ENCODE measurements at regions not wholly inside any gene's neighbourhood (a gene's known extent, or its start where the extent isn't known, plus 50 kb on each side); places are given as distances from the start of the nearest gene placed in this dataset.

DNA sequence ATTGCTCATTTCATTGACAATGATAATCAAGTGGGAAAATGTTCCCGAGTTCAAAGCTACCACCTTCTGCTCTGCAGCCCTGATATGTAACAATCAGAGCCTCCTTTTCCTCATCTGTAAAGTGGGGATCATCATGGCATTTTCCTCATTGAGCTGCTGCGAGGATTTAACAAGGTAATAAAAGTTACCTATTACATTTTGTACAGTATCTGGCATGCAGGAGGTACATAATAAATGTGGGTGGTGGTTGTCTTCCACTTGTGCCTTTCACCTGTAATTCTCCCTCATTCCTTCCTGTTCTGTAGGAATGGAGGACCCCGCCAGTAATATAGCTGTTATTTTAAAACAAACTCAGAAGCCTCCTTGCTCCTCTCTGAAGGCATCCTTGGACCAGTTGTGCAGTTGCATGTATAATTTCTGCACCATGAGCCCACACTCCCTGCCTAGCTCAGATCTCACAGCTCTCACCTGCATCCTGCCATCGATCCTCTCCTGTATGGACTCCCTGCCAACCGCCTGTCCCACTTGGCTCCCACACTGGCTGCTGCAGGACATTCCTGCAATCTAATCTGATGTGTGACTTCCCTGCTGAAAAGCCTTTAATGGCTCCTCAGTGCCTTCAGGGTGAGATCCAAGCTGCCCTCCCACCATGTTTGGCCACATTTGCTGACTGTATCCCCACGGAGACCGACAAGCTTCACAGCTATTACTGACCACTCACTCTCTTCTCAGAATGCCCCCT, 350.4 kb downstream of the EN1 start:
- no peak for DNase-seq

DNA sequence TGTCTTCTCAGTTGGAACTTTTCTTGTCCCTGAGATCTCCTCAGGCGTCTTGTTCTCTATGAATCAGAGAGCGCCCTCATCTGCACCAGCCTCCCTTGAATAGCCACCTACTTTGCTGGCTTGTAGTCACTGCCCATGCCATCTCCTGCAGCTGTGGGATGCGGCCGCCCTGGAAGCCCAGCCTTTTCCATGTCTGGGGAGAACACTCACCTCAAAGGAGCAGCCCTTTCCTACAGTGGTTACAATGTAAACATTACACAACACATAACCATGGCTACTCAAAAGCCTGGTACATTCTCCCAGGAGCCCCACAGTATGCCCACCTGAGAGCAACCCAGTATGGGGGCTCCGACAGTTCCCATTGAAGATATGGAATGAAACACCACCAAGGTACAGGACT, 351.0 kb downstream of the EN1 start:
- DNase-seq, result no peak

DNA sequence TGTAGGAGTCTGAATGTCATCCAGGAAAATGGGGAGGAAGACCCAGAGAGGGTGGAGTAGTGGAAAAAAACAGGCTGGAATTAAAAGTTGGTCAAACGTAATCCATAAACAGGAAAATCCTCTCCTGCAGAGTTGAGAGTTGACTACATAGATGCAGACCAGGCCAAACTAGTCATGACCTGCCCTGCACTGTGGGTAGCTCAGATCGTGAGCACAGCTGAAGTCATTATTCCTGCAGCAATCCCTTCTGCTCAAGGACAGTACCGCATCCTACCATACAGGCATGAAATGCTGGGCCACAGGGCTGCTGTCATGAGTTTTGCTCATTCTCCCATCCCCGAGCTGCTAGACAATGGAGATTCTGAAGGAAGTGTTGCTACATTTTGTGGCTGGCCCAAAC, 352.2 kb downstream of the EN1 start:
- no peak for DNase-seq

DNA sequence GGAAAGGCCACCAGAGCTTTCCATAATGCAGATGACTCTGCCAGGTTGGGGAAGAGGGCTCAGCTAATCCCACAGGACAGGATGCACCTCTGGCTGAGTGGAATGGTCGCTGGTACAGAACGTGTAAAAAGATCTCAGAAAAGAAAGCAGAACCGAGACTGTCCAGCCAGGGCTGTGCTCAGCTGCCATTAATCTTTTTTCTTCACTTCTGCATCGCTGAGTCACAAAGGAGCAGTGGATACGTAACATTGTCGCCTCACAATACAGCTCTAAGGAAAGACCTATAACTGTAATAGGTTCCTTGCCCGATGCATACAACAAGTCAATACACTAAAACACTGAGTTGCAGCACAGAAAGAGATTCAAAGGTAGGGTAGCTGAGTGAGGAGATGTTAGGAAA, 354.2 kb downstream of the EN1 start:
- DNase-seq, result no peak

DNA sequence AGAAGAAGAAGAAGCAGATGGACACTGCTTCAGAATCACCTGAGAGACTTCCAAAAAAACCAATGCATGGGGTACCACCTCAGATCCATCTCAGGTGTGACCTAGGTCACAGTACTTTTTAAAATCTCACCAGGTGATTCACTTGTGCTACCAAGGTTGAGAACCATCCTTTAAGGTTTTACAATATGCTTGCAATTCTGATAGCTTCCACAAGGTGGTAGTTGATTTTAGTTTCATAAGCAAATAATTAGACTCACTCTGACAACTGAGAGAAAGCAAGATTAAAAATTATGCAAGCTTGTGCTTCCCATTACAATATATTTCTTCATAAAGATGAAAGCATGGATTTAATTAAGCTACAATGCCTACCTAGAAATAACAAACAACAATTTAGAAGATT, 355.1 kb downstream of the EN1 start:
- DNase-seq, result no peak

DNA sequence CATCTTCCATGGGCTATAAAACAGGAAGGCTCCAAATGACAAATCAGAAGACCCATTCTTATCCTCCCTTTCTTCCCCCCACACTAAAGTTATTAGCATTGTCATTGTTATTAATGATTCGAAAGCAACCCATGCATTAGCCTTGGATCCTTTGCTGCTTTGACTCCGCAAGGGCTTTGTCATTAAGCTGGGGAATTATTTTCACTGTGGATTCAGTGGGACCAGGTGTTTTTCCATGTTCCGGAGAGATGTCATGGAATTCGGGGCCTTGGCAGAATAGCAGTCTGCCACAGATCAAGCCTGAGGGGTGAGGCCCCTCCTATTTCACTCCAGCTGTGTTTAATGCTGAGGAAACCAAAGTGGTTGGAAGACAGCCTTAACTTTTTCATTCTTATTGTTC, 357.1 kb downstream of the EN1 start:
- no peak for DNase-seq

DNA sequence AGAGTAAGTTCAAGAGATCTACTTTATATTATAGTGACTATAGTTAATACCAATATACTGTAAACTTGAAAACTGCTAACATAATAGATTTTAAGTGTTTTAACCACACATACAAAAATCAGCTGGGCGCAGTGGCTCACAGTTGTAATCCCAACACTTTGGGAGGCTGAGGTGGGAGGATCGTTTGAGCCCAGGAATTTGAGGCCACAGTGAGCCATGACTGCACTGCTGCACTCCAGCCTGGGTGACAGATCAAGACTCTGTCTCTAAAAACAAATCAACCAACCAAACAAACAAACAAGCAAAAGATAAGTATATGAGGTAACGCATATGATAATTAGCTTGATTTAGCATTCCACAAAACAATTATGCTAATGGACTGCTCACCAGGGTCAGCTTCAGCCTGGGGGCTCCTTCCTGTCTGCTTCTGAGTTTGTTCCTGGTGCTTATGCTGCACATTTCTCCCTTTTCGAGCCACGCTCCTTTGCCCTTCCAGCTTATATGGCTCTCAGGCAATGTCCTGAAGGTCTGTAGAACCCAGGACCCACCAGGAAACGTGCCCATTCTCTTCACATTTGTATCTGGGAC, 357.6 kb downstream of the EN1 start:
- no peak for DNase-seq

DNA sequence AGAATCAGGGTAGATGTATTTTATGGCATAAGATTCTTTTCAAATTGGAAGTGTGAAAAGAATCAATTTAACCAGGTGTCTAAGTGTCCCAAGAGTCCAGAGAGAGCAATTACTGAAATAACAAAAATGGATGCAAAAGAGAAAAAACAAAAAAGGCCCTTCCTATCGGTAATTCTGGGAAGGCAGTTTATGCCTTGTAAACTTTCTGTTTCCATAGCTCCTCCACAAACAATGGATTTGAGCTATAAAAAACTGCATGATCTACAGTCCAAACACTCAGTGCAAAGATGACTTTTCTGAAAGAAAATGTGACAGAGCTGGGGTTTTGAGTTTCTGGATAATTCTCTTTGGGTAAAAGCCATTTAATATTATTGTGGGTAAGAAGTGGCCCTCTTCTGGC, 366.1 kb downstream of the EN1 start:
- no peak for DNase-seq

DNA sequence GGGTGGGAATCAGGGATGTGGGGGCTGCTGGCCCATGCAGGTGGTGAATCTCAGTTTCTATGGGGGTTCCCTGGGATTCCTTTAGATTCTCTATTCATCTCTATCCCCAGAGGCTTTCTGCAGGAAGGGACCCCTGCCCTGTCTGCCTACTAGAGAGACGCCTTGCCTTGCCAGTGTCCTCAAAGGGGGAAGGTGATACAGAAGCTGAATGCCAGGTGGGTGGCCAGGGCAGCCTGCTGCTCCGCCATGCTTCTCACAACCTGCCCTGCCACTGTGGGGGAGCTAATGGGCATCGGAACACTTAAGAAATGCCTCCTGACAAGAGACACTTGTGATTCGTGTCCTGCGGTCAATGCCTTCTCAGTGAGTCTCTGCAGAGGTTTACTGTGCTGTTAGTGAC, 368.4 kb downstream of the EN1 start:
- no peak for DNase-seq

DNA sequence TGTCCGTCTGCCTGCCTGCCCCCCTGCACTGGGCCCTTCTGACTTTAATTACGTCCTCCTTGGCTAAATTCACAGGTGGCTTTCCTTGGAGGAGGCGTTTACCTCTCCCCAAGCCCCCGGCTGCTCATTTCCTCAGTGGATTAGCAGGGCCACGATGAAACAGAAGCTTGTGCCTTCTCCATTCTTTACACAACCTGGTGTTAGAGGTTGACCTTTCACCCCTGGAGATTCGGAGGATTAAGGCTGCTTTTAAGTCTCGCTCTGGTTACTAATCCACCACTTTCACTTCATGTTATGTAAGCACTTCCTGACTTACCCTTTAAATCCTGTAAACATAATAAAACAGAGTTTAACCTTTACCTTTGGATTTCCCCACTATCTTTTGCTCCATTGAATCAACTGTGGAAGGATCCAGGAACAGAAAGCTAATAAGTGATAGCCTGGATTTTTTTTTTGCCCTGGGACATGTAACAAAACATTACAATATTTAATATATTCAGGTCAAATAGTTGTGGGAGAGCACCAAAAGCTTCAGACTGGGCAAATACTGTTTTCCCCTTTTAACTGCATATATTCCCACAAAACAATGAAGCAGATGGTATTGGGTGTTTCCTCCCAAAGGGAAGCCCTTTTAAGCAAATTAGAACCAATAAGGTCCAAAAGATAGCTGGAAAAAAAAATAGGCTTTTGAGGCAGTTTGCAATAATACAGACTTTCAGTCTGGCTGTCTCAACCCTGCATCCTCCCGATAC, 370.2 kb downstream of the EN1 start:
- DNase-seq, result no peak

DNA sequence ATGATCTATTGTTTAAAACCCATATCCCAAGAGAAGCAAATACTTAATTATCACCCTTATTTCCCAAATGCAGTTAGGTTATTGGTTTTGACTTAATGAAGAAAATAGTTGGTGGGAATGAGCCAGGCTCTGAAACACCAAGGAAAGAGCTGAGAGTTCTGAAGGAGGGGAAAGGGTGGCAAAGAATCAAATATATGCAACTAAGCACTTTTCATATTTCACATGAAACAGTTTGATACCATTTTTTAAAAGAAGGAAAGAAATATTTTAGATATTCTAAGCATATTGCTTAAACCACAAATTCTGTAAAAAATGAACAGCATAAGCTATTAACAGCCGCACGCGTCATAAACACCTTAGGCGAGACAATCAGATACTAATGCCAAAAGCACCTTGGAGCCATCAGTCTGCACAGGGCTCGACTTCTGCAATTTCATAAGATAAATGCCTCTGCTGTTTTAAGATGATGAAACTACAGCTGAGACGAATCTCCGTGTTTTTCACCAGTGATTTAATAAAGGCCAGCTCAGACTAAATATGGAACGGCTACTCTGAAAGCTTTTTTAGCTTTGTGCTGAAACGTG, 371.7 kb downstream of the EN1 start:
- DNase-seq, result no peak

DNA sequence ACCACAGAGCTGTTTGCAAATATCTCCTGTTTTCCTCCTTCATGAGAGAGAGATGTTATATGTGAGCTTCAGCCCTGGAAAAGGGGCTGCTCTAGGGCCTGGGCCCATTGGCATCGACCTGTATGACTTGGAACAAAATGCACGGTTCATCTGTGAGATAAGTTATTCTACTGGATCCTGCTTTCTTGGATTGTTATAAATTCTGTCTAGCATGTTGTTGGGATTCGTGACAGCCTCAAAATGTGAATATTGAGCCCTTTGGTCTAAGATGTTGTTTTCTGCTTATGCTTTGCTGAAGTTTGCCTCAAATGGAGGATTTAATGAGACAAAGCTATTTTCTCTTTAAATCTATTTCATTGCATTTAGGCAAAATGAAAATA, 372.9 kb downstream of the EN1 start:
- DNase-seq, result no peak

DNA sequence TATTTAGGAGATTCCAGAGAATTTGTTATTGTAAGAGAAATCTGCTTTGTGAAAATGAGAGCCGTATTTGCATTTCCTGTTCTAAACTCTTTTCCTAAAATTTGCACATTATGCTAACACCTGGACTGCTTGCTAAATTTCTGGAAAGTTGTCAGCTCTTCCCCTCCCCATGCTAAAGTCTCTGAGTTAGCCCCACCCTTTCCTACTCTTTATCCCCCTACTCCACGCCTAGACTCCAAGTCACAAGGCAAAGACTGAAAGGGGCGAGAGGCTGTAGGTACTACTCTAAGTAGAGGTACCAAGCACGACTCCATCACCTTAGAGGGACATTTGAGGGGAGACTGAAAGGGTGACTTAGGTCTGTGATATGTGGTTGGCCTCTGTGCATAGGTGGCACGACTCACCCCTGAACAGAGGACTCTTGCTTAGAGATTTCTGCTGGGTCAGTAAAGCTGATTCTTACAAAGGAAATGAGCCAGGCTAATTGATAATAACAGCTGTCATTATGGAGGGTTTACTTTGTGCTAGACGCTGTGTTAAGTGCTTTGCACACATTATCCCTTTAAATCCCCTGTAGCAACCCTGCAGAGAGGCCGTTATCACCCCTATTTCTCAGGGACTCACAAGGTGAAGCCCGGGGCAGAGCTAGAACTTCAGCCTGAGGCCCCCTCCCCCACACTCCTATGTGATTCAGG, 373.5 kb downstream of the EN1 start:
- no peak for DNase-seq

DNA sequence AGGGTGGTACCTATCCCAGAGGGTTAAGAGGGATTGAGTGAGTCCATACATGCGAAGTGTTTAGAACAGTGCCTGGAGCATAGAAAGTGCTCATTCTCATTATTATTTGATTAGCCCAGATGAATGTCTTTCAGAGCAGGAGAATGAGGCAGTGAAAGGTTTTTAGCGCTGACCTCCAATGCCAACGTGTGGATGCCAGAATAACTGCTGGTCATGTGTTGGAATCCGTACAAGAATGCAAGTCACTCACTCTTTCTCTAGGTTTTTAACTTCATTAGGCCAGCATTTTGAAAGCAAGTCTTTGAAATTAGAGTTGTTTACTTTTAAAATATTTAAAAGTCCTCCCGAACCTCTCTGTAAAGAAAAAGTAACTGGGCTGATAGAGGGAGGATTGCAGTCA, 374.2 kb downstream of the EN1 start:
- no peak for DNase-seq

DNA sequence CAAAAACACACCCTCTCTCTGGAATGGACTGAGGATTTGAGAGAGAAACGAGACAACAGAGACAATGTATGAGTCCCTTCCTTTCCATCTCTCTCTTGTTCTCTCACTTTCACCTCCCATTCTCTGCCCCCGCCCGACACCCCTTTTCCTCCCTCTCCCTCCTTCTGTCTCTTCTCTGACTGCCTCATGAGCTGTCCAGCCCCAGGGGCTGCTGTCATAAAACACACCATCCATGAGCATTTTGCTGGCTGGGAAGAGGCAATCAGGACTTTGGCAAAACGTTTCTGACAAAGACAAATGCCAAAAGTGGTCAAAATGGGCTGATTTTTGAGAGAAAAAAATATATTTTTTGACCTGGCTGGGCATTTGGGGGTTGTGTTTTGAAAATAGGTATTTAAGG, 377.2 kb downstream of the EN1 start:
- DNase-seq, result no peak

DNA sequence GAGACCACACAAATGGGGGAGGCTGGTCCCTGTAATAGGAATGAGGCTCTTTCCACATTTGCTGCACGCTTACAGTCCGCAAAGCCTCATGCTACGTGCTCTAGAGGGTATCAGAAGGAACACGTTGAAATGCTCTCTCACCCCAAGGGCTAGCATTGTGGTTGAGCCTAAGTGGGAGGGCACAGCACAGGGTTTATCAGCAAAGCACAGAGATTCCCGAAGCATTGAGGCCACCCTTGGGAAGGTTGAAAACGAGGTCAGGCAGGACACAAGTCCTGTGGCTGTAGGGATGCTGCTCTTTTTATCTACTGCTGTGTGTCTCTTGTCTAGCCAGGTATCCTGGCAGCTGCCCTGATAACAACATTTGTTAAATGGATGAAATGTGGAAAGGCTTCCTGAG, 378.3 kb downstream of the EN1 start:
- DNase-seq, result no peak

DNA sequence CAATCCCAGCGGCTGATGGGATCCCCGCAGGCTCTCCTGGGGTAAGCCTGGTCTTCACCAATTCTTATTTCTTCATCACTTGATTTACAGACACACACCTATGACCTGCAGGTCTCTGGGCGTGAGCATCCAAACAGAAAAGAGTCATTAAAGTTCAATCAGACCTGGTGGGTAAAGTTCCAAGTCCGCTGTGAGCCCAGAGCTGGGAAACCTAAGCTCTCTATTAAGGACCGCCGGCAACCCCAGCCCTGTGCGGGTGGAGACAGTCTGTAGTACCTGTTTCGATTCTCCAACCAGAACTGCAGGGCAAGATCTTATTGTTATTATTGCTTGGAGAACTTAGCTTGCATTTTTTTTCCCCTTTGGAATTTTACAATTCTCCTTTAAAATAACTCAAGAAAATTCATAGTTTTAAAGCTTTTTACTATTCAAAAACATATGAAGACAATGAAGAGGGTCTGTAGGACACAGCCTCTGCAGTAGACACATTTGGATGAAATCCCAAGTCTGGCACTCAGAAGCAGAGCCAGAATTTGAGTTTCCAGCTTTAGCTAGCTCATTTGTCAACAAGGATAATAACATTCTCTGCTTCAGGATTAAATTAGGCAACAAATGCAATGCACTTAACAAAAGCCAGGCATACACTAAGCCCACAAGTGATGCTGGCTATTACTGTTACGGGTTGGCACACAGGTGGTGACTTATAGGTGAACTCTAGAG, 376.4 kb downstream of the INSIG2 start:
- DNase-seq, result no peak

DNA sequence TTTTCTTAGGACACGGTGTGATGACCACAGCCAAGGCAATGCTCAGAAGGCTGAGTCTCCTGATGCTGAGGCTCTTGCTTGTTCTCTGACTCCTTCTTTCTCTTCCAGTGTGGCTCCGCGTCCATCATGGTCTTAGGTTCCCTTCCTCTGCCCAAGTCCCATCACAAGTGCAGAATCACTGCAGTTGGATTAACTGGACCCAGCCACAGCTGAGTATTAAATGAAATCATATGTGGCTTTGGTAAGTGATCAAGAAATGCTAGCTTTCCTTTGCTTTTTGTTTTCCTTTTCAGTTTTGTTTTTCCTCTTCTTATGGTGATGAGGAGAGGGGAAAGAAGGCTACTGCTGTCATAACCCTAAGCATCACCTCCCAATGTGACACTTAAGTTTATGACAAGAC, 375.8 kb downstream of the INSIG2 start:
- DNase-seq, result no peak

DNA sequence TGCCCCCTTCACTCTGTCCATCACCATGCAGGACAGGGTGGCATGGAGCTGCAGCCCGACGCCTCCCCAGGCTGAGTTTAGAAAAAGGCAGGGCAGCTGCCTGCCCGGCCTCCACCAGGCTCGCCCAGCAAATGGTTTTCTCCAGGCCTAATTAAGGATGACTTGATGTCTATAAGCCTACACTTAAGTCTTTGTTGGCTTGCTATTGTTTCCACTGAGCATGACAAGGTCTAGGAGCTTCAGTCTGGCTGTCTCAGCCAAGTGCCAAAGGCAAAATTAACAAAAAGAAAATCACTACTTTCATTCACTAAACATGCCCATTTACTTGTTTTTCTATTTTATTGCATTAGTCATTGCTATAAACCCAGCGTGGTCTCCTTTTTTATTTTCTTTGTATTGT, 372.2 kb downstream of the INSIG2 start:
- DNase-seq, result no peak

DNA sequence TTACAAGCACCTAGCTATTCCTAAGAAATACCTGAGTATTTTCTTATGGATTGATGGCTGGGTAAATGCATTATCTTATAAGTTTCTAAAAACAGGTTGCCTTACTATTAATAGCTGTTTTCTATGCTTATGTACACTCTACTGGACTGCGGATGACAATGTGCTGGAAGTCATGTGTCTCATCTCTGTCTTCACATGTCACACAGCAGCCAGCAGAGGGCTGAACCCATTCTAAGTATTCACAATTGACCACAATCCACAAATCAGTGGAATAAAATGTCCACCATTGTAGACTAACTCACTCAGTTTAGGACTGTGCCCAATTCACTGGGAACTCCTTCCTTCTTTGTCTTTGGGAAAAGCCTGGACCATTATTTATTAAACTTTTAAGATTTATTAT, 371.2 kb downstream of the INSIG2 start:
- no peak for DNase-seq

DNA sequence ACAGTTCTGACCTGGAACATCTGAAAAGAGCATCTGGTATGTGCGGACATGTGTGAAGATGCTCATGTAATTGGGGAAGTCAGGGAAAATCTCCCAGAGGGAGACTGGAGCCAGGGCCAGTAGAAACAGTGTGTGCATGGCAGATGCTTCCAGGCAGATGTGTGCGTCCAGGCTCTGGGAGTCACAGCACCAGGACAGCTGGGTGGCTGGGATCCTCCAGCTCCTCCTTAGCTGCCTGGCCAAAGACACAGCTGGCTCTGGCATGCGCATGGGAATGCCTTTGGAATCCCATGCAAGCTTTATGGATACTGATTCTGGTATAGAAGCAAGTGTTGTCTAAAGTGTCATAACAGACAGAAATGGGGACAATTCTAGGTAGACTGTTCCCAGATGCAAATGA, 369.7 kb downstream of the INSIG2 start:
- DNase-seq, result no peak

DNA sequence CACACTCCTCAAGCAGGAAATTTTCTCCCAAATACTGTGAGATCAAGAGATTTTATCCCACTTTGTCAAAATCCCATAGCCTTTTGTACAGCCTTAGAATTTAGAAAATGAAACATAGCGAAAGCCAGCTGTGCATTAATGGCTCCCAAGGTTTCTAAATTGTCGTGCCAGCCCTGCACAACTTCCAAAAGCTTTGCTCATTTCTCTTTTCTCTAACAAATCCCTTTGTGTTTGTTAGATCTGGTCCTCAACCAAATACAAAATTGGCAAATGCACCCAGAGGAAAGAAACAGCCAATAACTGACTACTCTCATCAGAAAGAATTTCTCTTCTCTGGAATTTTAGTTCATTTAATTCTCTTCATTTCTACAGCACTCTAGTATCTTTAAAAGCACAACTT, 361.1 kb downstream of the INSIG2 start:
- no peak for DNase-seq

DNA sequence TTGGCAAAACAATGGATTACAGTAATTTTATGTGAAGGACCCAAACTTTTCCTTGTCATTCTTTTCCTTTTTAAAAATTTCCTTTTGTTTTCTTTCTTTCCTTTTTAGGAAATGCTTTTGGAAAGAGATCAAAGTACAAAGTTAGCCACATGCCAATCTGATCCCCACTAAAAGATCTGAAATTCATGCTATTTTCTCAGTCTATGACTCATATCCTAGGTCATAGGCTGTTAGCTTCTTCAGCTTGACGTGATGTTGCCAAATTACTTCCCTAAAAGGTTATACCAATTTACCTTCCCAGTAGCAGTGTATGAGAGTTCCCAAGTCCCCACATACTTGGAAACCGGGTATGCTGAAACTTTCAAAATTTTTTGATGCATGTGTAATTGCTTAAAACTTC, 355.3 kb downstream of the INSIG2 start:
- DNase-seq, result no peak

All from NCI-H345 (cell line).